AG09319 (cell line): ENCODE measurements at regions not wholly inside any gene's neighbourhood (a gene's known extent, or its start where the extent isn't known, plus 50 kb on each side); places are given as distances from the start of the nearest gene placed in this dataset.
A peak's percentile ranks its signal among the peaks of the same experiment; 100 is the strongest.
"Not testable (repeated sequence)": the region's sequence is repeated elsewhere in the genome, so short reads cannot be mapped to it uniquely, and the experiment has no call there.

Source experiments
- DNase-seq: peaks from one replicate; pipeline ENCODE4 v3.0.0-alpha.2; 2010; ENCODE audit warnings: low read depth; ENCODE audit errors: extremely low read depth
- TF ChIP-seq, protein P1 (sequence below): IDR thresholded peaks from 2 replicates; pipeline ENCODE4 v1.5.1; 2011; ENCODE audit warnings: low read depth, mild to moderate bottlenecking, inconsistent platforms, low read length, moderate library complexity

DNA sequence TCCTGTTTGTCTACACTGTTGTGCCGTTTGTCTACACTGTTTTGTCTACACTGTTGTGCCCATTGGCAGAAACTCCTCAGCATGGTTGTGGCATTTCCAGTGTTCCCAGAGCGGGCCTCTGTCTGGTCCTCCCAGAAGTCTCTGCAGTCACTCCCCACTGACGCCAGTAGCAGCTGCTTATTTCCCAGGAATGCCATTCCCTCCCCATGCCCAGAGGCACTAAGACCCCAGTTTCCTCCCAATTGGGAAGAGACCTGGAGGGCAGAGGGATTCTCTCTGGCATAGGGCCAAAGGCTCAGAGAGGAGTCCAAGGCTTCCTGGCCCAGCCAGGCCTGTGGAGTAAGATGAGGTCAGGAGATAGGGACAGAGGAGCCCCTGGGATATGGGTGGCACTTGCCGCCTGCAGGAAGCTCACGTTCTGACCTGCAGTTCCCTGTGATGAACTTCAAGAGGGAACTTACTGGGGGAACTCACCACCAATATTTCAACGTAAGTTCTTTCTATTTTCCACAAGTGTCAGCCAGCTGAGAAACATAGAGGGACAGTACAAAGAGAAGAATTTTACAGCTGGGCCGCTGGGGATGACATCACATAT lies 69.1 kb downstream of the TNFAIP2 start:
- TF ChIP-seq, protein P1, sequence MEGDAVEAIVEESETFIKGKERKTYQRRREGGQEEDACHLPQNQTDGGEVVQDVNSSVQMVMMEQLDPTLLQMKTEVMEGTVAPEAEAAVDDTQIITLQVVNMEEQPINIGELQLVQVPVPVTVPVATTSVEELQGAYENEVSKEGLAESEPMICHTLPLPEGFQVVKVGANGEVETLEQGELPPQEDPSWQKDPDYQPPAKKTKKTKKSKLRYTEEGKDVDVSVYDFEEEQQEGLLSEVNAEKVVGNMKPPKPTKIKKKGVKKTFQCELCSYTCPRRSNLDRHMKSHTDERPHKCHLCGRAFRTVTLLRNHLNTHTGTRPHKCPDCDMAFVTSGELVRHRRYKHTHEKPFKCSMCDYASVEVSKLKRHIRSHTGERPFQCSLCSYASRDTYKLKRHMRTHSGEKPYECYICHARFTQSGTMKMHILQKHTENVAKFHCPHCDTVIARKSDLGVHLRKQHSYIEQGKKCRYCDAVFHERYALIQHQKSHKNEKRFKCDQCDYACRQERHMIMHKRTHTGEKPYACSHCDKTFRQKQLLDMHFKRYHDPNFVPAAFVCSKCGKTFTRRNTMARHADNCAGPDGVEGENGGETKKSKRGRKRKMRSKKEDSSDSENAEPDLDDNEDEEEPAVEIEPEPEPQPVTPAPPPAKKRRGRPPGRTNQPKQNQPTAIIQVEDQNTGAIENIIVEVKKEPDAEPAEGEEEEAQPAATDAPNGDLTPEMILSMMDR: no peak

DNA sequence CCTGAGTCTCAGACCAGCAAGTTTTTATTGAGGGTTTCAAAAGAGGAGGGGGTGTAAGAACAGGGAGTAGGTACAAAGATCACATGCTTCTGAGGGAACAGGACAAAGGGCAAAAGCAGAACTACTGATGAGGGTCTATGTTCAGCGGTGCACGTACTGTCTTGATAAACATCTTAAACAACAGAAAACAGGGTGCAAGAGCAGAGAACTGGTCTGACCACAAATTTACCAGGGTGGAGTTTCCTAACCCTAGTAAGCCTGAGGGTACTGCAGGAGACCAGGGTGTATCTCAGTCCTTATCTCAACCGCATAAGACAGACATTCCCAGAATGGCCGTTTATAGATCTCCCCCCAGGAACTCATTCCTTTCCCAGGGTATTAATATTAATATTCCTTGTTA lies 69.6 kb downstream of the TNFAIP2 start:
- not testable (repeated sequence) for DNase-seq

More for the DNA sequence above, 69.1 kb downstream of the TNFAIP2 start:
- DNase-seq: no peak

DNA sequence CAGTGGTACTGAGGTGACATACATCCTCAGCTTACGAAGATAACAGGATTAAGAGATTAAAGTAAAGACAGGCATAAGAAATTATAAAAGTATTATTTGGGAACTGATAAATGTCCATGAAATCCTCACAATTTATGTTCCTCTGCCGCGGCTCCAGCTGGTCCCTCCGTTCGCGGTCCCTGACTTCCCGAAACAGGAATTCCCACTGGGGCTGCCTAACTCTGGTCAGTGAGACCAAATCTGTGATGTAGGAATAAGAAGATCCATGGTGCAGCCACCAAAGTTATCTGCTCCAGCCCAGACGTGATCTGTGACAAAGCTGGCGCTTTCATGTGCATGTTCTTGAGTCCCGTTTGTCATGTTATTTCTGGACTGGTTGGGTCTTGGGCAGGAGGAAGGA lies 70.2 kb downstream of the TNFAIP2 start:
- not testable (repeated sequence) for DNase-seq

DNA sequence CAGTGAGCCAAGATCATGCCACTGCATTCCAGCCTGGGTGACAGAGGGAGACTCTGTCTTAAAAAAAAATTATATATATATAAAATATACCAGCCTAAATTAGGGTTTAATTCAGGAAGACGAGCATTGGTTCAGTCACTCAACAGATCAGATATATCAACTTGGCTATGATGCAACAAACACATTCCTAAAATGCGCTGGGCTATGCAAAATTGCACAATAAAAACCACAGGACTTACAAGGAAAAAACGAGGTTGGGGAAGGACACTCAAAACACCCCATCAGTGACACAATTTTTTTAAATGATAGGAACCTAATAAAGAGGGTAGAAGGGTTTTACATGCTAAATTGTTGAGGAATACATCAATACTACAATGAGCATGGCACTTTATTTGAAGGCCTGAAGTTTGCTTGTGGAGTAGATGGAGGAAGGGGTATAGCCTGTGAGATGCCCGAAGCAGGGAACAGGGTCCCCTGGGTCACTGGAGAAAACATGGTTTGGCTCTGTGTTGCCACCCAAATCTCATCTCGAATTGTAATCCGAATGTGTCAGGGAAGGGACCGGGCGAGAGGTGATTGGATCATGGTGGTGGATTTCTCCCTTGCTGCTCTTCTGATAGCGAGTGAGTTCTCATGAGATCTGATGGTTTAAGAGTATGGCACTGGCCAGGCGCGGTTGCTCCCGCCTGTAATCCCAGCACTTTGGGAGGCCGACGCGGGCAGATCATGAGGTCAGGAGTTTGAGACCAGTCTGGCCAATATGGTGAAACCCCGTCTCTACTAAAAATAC lies 71.2 kb downstream of the TNFAIP2 start:
- DNase-seq: peak; percentile 49

DNA sequence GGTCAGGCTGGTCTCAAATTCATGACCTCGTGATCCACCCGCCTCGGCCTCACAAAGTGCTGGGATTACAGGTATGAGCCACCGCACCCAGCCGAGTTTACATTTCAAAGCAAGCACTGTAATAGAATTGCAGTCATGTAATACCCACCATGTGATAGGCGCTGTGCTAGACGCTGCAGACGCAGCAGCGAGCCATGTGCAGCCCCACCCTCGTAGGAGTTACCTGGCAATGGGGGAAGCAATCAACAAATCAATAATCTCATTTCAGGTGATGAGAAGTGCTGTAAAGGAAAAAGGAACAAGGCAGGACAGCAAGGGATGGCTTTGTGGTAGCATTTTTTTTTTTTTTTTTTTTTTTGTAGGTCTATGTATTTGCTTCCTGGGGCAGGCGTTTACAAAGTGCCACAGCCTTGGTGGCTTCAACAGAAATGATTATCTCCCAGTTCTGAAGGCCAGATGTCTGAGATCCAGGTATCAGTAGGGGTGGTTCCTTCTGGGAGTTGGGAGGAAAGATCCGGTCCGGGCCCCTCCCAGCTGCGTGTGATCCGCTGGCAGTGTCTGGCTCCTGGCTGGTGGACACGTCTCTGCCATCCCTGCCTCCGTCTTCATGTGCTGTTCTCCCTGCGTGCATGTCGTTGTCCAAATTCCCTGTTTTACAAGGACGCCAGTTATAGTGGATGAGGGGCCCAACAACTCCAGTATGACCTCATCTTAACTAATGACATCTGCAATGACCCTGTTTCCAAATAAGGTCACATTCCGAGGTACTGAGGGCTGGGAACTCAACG lies 72.8 kb downstream of the TNFAIP2 start:
- TF ChIP-seq, protein P1: no peak
- no peak for DNase-seq

More for the DNA sequence above, 71.2 kb downstream of the TNFAIP2 start:
- TF ChIP-seq, protein P1: no peak

DNA sequence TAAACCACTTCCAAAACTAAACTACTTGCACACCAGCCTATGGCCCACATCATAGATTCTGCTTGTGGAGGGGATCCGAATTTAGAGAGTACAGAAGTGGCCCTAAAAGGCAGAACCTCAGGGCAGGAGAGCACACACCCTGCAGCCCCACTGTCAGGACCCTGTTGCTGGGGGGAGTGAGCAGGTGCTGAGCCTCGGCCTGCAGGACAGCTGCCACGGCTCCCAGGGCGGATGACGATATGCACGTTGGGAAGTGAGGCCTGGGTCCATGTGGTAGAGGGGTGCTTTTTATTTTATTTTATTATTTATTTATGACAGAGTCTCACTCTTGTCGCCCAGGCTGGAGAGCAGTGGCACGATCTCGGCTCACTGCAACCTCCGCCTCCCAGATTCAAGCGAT lies 73.5 kb downstream of the TNFAIP2 start:
- TF ChIP-seq, protein P1: no peak
- DNase-seq: no peak

DNA sequence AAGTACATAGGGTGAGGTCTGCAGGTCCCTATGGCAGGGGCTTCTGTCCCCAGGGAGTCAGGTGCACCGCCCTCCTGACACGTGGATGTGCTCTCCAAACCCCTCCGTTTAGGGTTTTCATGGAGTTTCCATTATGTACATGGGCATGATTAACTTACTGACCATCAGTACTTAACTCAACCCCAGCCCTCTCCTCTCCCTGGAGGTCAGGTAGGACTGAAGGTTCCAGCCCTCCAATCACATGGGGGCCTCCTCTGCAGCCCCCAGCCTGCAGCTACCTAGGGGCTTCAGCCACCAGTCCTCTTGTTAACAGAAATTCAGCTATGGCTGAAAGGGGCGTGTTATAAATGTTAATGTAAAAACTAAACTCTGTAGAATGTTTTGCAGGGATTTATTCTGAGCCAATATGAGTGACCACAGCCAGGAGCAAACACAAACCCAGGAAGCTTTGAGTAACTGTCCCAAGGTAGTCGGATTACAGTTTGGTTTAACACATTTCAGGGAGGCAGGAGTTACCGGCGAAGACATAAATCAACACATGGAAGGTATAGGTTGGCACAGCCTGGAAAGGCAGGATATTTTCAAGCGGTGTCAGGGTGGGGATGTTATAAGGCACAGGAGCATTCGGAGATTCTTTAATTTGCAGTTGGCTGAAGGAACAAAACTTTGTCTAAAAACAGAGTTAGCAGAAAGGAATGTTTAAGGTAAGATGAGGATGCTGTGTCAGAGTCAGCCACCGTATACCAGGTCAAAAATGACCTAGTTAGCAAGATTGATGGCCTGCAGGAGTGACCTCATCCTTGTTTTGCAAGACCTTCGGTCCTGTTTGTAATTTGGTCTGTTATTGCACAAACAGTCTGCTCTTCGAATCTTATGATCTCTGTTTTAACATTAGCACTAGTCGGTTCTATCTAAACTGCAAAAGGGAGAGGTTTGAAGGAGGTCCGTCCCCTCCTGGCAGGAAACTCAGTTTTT lies 75.2 kb downstream of the TNFAIP2 start:
- TF ChIP-seq, protein P1: no peak
- peak; percentile 52 for DNase-seq
